CD4-positive, alpha-beta T cell (primary cell): ENCODE measurements at regions not wholly inside any gene's neighbourhood (a gene's known extent, or its start where the extent isn't known, plus 50 kb on each side); places are given as distances from the start of the nearest gene placed in this dataset.
"Not testable (repeated sequence)": the region's sequence is repeated elsewhere in the genome, so short reads cannot be mapped to it uniquely, and the experiment has no call there.

Experiments used
- ATAC-seq: fragments of 200-7000 bp; cut with Tn5 transposase; one replicate; pipeline ENCODE4 v1.10.0; 2022; ENCODE audit warnings: mild to moderate bottlenecking; ENCODE audit not compliant: poor library complexity
- CTCF ChIA-PET: fragments of 350-600 bp; sonication (Branson Sonifier 250); formaldehyde crosslinking; loops from one replicate; lab custom pipeline; 2021; ENCODE audit warnings: antibody characterized with exemption, inconsistent platforms; lab: Charles Lee
- POLR2A ChIA-PET: fragments of 350-600 bp; sonication (Branson Sonifier 250); formaldehyde crosslinking; loops from one replicate; lab custom pipeline; 2021; ENCODE audit warnings: antibody characterized with exemption, inconsistent platforms; lab: Charles Lee
- DNase-seq, 14 experiments: peaks; one replicate each; pipeline ENCODE4 v3.0.0-alpha.2; 2013 to 2020; ENCODE audit warnings: mixed read lengths in 2 of 14
- H3K27ac ChIP-seq, 2 donors: one replicate each; pipeline versions ENCODE4 v1.5.1 to v1.7.0; 2013; ENCODE audit warnings: low read length in 2 of 2, low read depth in 1 of 2, mild to moderate bottlenecking in 1 of 2
- H3K27me3 ChIP-seq, 2 experiments: 1 replicate in 1 of 2; 2 replicates in 1 of 2; pipeline versions ENCODE4 v1.6.1 to v1.7.0; 2013; ENCODE audit warnings: low read length in 2 of 2, control low read depth in 1 of 2, mild to moderate bottlenecking in 1 of 2, moderate library complexity in 1 of 2; ENCODE audit not compliant: insufficient read depth in 2 of 2, control insufficient read depth in 1 of 2
- H3K36me3 ChIP-seq: one replicate; pipeline ENCODE4 v1.6.1; 2013; ENCODE audit warnings: low read length, control low read depth; ENCODE audit not compliant: insufficient read depth
- H3K4me1 ChIP-seq: one replicate; pipeline ENCODE4 v1.6.1; 2013; ENCODE audit warnings: low read length, control low read depth; ENCODE audit not compliant: insufficient read depth
- H3K4me3 ChIP-seq: one replicate; pipeline ENCODE4 v1.5.1; 2013; ENCODE audit warnings: mild to moderate bottlenecking, low read length, moderate library complexity
- H3K9me3 ChIP-seq, 2 experiments: 1 replicate in 1 of 2; 2 replicates in 1 of 2; pipeline versions ENCODE4 v1.6.1 to v1.7.0; 2013; ENCODE audit warnings: low read length in 2 of 2, mild to moderate bottlenecking in 2 of 2, control low read depth in 1 of 2, moderate library complexity in 1 of 2; ENCODE audit not compliant: control insufficient read depth in 1 of 2, insufficient read depth in 1 of 2
- H3K27ac Mint-ChIP-seq: one replicate; pipeline ENCODE4 v1.8.0; 2020; ENCODE audit warnings: mixed read lengths
- H3K27me3 Mint-ChIP-seq: one replicate; pipeline ENCODE4 v1.8.0; 2021; ENCODE audit warnings: mixed read lengths
- H3K36me3 Mint-ChIP-seq: one replicate; pipeline ENCODE4 v1.8.0; 2021; ENCODE audit warnings: low read depth, mixed read lengths
- H3K4me1 Mint-ChIP-seq: one replicate; pipeline ENCODE4 v1.8.0; 2021; ENCODE audit warnings: low read depth, mixed read lengths
- H3K4me3 Mint-ChIP-seq: one replicate; pipeline ENCODE4 v1.8.0; 2020; ENCODE audit warnings: mild to moderate bottlenecking, mixed read lengths
- H3K9me3 Mint-ChIP-seq: one replicate; pipeline ENCODE4 v1.8.0; 2020; ENCODE audit warnings: mixed read lengths
- CTCF ChIP-seq: fragments of 200-600 bp; IDR thresholded peaks from one replicate; pipeline ENCODE4 v1.8.0; 2022; ENCODE audit warnings: antibody characterized with exemption, mild to moderate bottlenecking
- intact Hi-C, 2 experiments: fragments of 100-400 bp; cut with DNase I in 1 of 2; cut with micrococcal nuclease in 1 of 2; formaldehyde crosslinking; loops; one replicate each; pipeline versions ENCODE4 v1.15.1 to v1.9.0; 2023 to 2025; cut with DNase I, micrococcal nuclease

- Mint-ChIP-seq H3K4me3 (no peak overlapping the region), H3K4me1 (no peaks in the 10 kb centered on the region), H3K27me3 (no peaks in the 10 kb centered on the region), H3K9me3 (no peaks in the 10 kb centered on the region), H3K27ac (no peak overlapping the region), H3K36me3 (no peaks in the 10 kb centered on the region)
- H3K9me3 ChIP-seq, result no peaks in the 10 kb centered on the region
- DNase-seq (no peak), ATAC-seq (no peak)
- no peak overlapping the region for H3K27ac ChIP-seq
- intact Hi-C loops, result loop anchor here (5.0 to 10.0 kb wide), 4 partner anchors 115 to 1125 kb away; partner anchors contain the start of gene ID2 (in 1 of the 2)
- no peak for TF ChIP-seq CTCF
- H3K4me1 ChIP-seq, result no peaks in the 10 kb centered on the region
- H3K27me3 ChIP-seq, result no peaks in the 10 kb centered on the region
- no peaks in the 10 kb centered on the region for H3K36me3 ChIP-seq
- H3K4me3 ChIP-seq, result no peak overlapping the region
- CTCF ChIA-PET, result no interaction called here
- POLR2A ChIA-PET, result interaction anchor here (1.2 kb wide), 1 partner anchor 10 kb away, joined by 5 read pairs; no protein-coding TSS in a partner anchor
Observed at GRCh38 chr2:7559791-7560190, 642.6 kb downstream of the RNF144A start.

GRCh38 chr2:7566382-7566881, 649.2 kb downstream of the RNF144A start:
- intact Hi-C loops, result loop anchor here (10.0 kb wide), 3 partner anchors 108 to 1118 kb away; partner anchors contain the start of gene ID2 (in 1 of the 2)
- no peak overlapping the region for H3K4me3 ChIP-seq
- H3K27me3 Mint-ChIP-seq, result no peaks in the 10 kb centered on the region
- DNase-seq (no peak), ATAC-seq (no peak)
- H3K4me1 Mint-ChIP-seq, result peaks cover 55% of the 10 kb centered on the region
- H3K36me3 ChIP-seq, result no peaks in the 10 kb centered on the region
- peaks cover 8% of the 10 kb centered on the region for H3K9me3 Mint-ChIP-seq
- no peaks in the 10 kb centered on the region for H3K27me3 ChIP-seq
- TF ChIP-seq CTCF, result no peak
- H3K9me3 ChIP-seq, result no peaks in the 10 kb centered on the region
- no peak overlapping the region for H3K4me3 Mint-ChIP-seq
- POLR2A ChIA-PET, result interaction anchor here (1.3 to 1.8 kb wide), 4 partner anchors 11 to 139 kb away, joined by 3 to 23 read pairs (median 4); no protein-coding TSS in a partner anchor
- H3K27ac Mint-ChIP-seq, result peak overlapping the region; percentile 91
- peaks cover 25% of the 10 kb centered on the region for H3K4me1 ChIP-seq
- H3K36me3 Mint-ChIP-seq, result peaks cover 5% of the 10 kb centered on the region
- no peak overlapping the region for H3K27ac ChIP-seq
- CTCF ChIA-PET, result interaction anchor here (1.7 kb wide), 1 partner anchor 105 kb away, joined by 4 read pairs; no protein-coding TSS in a partner anchor

GRCh38 chr2:7567116-7567515, 649.9 kb downstream of the RNF144A start:
- peaks cover 61% of the 10 kb centered on the region for H3K4me1 Mint-ChIP-seq
- peak overlapping the region; percentile 91 for H3K27ac Mint-ChIP-seq
- DNase-seq, result peak in 1 of 14 experiments; percentile 13
- H3K4me3 Mint-ChIP-seq, result peak overlapping the region; percentile 43
- Histone ChIP-seq H3K4me1 (peaks cover 26% of the 10 kb centered on the region), H3K27ac (peak overlapping the region; percentile 52 to 62)
- POLR2A ChIA-PET, result interaction anchor here (0.6 to 1.8 kb wide), 25 partner anchors 9 to 1120 kb away, joined by 3 to 53 read pairs (median 6); partner anchors contain the start of gene ID2
- CTCF ChIA-PET, result interaction anchor here (1.0 to 1.7 kb wide), 2 partner anchors 10 to 104 kb away, joined by 3 to 4 read pairs; no protein-coding TSS in a partner anchor
- H3K36me3 Mint-ChIP-seq, H3K9me3 Mint-ChIP-seq, H3K4me3 ChIP-seq, H3K36me3 ChIP-seq, H3K9me3 ChIP-seq, H3K27me3 Mint-ChIP-seq, H3K27me3 ChIP-seq: not testable (repeated sequence)
- intact Hi-C loops, result loop anchor here (10.0 kb wide), 3 partner anchors 108 to 1118 kb away; partner anchors contain the start of gene ID2 (in 1 of the 2)
- peak; percentile 16 for ATAC-seq
